Inferior parietal cortex (tissue), 1 donor: ENCODE measurements at regions not wholly inside any gene's neighbourhood (a gene's known extent, or its start where the extent isn't known, plus 50 kb on each side); places are given as distances from the start of the nearest gene placed in this dataset.
"Not testable (repeated sequence)": the region's sequence is repeated elsewhere in the genome, so short reads cannot be mapped to it uniquely, and the experiment has no call there.

Experiments used
- DNase-seq: peaks from one replicate; pipeline ENCODE4 v3.0.0-alpha.2; 2016; ENCODE audit errors: extremely low spot score

DNA sequence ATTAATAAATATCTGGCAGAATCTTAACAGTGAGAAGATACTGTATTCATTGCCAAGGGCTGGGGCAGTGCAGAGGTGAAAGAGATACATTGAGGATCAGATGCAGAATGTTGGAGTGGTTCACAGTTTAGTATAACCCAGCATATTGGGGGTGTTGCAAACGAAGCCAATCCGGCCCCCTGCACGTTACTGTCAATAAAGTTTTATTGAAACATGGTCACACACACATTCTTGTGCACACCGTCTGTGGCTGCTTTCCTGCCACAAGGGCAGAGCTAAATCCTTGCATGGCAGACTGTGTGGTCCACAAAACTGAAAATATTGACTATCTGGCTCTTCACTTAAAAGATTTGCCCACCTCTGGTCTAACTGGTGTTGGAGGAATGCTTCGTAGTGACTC lies 119.7 kb downstream of the SHOX start:
- DNase-seq = no peak

DNA sequence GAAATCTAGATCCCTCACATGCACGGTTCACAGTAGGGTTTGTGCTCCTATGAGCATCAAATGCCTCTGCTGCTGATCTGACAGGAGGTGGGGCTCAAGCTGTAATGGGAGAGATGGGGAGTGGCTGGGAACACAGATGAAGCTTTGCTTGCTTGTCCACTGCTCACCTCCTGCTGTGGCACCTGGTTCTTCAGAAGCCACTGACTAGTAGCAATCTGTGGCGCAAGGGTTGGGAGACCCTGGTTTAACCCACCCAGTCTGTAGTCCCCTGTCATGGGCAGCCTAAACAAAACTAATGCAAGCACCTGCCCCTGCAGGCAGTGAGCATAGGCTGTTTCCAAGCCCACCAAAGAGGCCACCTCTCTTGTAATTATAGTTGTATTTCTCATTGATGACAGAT lies 116.6 kb downstream of the SHOX start:
- no peak for DNase-seq

GRCh38 chrX:739611-740010 lies 109.0 kb downstream of the SHOX start:
- DNase-seq = no peak

- not testable (repeated sequence) for DNase-seq
Measured at GRCh38 chrX:737021-737420, 106.4 kb downstream of the SHOX start.

GRCh38 chrX:734362-734761 lies 103.8 kb downstream of the SHOX start:
- DNase-seq = no peak

- DNase-seq = no peak
Measured at GRCh38 chrX:733961-734360, 103.4 kb downstream of the SHOX start.

- DNase-seq = no peak
Measured at GRCh38 chrX:729583-730409, 99.2 kb downstream of the SHOX start.

GRCh38 chrX:729101-729500 lies 98.5 kb downstream of the SHOX start:
- not testable (repeated sequence) for DNase-seq

GRCh38 chrX:728639-729038 lies 98.0 kb downstream of the SHOX start:
- DNase-seq = not testable (repeated sequence)

GRCh38 chrX:727738-728621 lies 97.4 kb downstream of the SHOX start:
- DNase-seq = no peak

DNA sequence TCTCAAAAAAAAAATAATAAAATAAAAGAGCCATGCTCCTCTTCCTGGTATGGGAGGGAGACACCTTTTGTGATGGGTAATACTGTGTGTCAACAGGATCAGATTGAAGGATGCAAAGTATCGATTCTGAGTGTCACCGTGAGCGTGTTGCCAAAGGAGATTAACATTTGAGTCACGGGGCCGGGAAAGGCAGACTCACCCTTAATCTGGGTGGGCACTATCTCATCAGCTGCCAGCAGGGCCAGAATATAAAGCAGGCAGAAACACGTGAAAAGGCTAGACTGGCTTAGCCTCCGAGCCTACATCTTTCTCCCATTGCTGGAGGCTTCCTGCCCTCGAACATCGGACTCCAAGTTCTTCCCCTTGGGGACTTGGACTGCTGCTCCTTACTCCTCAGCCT lies 95.4 kb downstream of the SHOX start:
- DNase-seq = no peak

GRCh38 chrX:724256-724655 lies 93.7 kb downstream of the SHOX start:
- DNase-seq = no peak

- DNase-seq = no peak
Measured at GRCh38 chrX:723781-724180, 93.2 kb downstream of the SHOX start.

DNA sequence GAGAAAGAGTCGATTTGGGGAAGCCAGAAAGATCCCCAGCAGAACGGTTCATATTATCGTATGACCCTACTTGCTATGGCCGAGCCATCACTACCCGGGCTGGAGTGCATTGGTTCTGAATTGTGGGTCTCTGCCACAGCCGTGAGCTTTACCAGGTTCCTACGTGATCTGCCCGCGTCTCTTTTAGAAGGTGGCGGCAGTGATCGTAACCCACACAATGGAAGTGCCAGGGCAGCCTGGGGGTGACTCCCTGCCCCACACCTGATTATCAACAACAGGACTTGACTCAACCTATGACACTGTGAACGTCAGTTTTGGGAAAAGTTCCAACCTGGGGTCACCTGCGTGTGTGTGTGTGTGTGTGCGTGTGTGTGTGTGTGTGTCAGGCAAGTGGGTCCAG lies 90.8 kb downstream of the SHOX start:
- DNase-seq = no peak

GRCh38 chrX:720825-721224 lies 90.2 kb downstream of the SHOX start:
- no peak for DNase-seq

- no peak for DNase-seq
Measured at GRCh38 chrX:720250-720649, 89.7 kb downstream of the SHOX start.

GRCh38 chrX:716136-716535 lies 85.5 kb downstream of the SHOX start:
- peak; percentile 15 for DNase-seq

DNA sequence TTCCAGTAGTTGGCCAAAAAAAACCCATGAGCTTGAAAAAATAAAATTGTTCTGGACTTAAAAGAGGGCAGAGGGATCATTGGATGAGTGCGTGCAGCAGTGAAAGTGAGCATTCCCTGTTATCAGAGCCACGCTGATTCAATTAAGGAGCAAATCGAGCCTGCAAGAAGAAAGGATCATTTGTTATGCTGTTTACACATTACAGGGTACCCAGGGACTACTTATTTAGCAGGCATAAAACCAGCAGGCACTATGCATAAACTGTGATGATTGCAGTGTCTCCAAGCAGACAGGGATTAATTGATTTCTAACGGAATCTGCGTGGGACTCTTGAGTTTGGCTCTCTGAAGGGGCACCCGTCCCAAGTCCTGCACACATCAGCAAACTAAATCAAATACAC lies 83.5 kb downstream of the SHOX start:
- no peak for DNase-seq
